PC-3 (cell line): ENCODE measurements at regions not wholly inside any gene's neighbourhood (a gene's known extent, or its start where the extent isn't known, plus 50 kb on each side); places are given as distances from the start of the nearest gene placed in this dataset.

ENCODE experiments used
- ATAC-seq: fragments of 200-7000 bp; cut with Tn5 transposase; 2 replicates; pipeline ENCODE4 v1.9.1; 2020; ENCODE audit warnings: mild to moderate bottlenecking, moderate library complexity
- BruUV-seq: library from RNA; stranded (reverse); fragments of 400-500 nt; replicated peaks from 2 replicates; lab custom pipeline; 2021; lab: Mats Ljungman, UMichigan
- CTCF ChIA-PET: fragments of 300-600 bp; sonication (Branson Sonifier 250); formaldehyde crosslinking; loops from one replicate; lab custom pipeline; 2022; ENCODE audit warnings: antibody characterized with exemption; lab: Charles Lee
- POLR2A ChIA-PET: fragments of 300-600 bp; sonication (Branson Sonifier 250); formaldehyde crosslinking; loops from one replicate; lab custom pipeline; 2022; ENCODE audit warnings: antibody characterized with exemption; ENCODE audit not compliant: unreplicated experiment; lab: Charles Lee
- DNase-seq: peaks from one replicate; pipeline ENCODE4 v3.0.0-alpha.2; 2015
- H2AFZ ChIP-seq: fragments of 300-600 bp; sonication (generic); 2 replicates; pipeline ENCODE4 v1.6.0; 2016; ENCODE audit warnings: antibody characterized with exemption, low read length
- H3F3A ChIP-seq: fragments of 300-600 bp; sonication (generic); one replicate; pipeline ENCODE4 v1.6.0; 2017; ENCODE audit warnings: antibody characterized with exemption, low read length, control low read depth, mild to moderate bottlenecking; ENCODE audit not compliant: unreplicated experiment
- H3K27ac ChIP-seq: fragments of 300-600 bp; sonication (generic); 2 replicates; pipeline ENCODE4 v1.5.1; 2016; ENCODE audit warnings: mild to moderate bottlenecking, low read length
- H3K27me3 ChIP-seq: fragments of 300-600 bp; sonication (generic); 2 replicates; pipeline ENCODE4 v1.6.1; 2016; ENCODE audit warnings: low read length, mixed read lengths
- H3K36me3 ChIP-seq: fragments of 300-600 bp; sonication (generic); 2 replicates; pipeline ENCODE4 v1.6.1; 2016; ENCODE audit warnings: low read depth, mixed run types, low read length, mixed read lengths
- H3K4me1 ChIP-seq: fragments of 300-600 bp; sonication (generic); 2 replicates; pipeline ENCODE4 v1.5.1; 2016; ENCODE audit warnings: low read length; ENCODE audit not compliant: insufficient read depth
- H3K4me2 ChIP-seq: fragments of 300-600 bp; sonication (generic); 2 replicates; pipeline ENCODE4 v1.6.0; 2016; ENCODE audit warnings: low read length
- H3K4me3 ChIP-seq: fragments of 300-600 bp; sonication (generic); 2 replicates; pipeline ENCODE4 v1.5.1; 2016; ENCODE audit warnings: mild to moderate bottlenecking, low read length, mixed read lengths
- H3K79me2 ChIP-seq: fragments of 300-600 bp; sonication (generic); 2 replicates; pipeline ENCODE4 v1.6.1; 2017; ENCODE audit warnings: low read length, mixed read lengths
- H3K9ac ChIP-seq: fragments of 300-600 bp; sonication (generic); 2 replicates; pipeline ENCODE4 v1.6.0; 2016; ENCODE audit warnings: mild to moderate bottlenecking, low read length
- H3K9me2 ChIP-seq: fragments of 300-600 bp; sonication (generic); replicated peaks from 2 replicates; pipeline ENCODE4 v1.6.1; 2016; ENCODE audit warnings: mixed run types, low read length, mixed read lengths
- H3K9me3 ChIP-seq: fragments of 300-600 bp; sonication (generic); 2 replicates; pipeline ENCODE4 v1.6.1; 2016; ENCODE audit warnings: low read length, mixed read lengths
- H4K20me1 ChIP-seq: fragments of 300-600 bp; sonication (generic); 2 replicates; pipeline ENCODE4 v1.6.1; 2016; ENCODE audit warnings: low read length, mixed read lengths
- EZH2 ChIP-seq: fragments of 300-600 bp; sonication (generic); IDR thresholded peaks from one replicate; pipeline ENCODE4 v1.6.1; 2017; ENCODE audit warnings: antibody characterized with exemption, mild to moderate bottlenecking, low read length; ENCODE audit not compliant: unreplicated experiment
- EZH2phosphoT487 ChIP-seq: fragments of 300-600 bp; sonication (generic); IDR thresholded peaks from 2 replicates; pipeline ENCODE4 v1.6.1; 2018; ENCODE audit warnings: mild to moderate bottlenecking, antibody characterized with exemption, low read length, borderline replicate concordance
- intact Hi-C: fragments of 100-400 bp; cut with micrococcal nuclease; formaldehyde crosslinking; loops from 2 replicates; pipeline ENCODE4 v1.9.0; 2023
- TF ChIP-seq, protein P1 (sequence below): fragments of 300-600 bp; sonication (generic); conservative IDR thresholded peaks from 2 replicates; pipeline ENCODE4 v1.5.1; 2017; ENCODE audit warnings: antibody characterized with exemption, low read depth, mild to moderate bottlenecking, low read length

DNA sequence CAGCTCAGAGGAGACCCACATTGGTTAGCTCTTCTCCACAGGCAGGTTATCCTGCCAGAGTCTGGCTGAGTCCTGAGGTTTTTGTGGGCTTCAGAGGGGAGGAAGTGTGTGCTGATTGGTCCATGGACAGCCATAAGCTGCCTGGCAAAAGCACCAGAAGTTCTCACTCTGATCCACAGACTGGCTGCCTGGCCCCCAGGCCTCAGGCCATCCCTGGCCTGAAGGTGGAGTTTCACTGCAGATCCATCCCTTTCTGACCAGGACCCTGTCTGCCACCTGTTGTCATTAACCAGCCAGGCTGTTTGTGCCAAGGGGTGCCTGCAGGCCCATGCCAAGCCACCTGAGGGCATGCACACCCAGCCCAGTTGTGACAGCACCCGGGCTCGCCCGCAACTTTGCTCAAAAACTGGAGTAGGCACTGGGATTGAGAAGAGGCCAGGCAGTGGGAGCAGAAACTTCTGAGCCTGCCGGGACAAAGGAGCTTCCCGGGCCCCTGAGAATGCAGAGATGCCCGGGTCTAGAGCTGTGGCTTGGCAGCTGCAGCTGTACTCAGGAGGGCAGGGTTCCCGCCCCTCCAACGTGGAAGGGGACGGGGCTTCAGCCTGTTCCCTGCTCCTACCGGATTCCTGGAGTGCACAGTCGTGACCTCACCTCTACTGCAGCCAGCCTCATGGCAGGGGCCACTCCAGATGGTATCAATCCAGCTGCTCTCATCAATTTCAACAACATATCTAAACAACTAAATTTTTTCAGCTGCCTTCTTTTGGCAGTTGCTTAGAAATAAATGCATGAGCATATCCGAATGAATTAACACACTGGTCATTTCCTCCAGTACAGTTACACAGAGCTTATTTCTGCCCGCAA lies 1277.3 kb downstream of the SLC16A7 start:
- POLR2A ChIA-PET, result no interaction called here

GRCh38 chr12:60874091-60874490 lies 1278.3 kb downstream of the SLC16A7 start:
- CTCF ChIA-PET, result no interaction called here
- H3F3A ChIP-seq, result no peaks in the 10 kb centered on the region
- H3K79me2 ChIP-seq, result no peaks in the 10 kb centered on the region
- no peak overlapping the region for H3K9ac ChIP-seq
- H3K9me2 ChIP-seq, result no peaks in the 10 kb centered on the region
- TF ChIP-seq, protein P1, sequence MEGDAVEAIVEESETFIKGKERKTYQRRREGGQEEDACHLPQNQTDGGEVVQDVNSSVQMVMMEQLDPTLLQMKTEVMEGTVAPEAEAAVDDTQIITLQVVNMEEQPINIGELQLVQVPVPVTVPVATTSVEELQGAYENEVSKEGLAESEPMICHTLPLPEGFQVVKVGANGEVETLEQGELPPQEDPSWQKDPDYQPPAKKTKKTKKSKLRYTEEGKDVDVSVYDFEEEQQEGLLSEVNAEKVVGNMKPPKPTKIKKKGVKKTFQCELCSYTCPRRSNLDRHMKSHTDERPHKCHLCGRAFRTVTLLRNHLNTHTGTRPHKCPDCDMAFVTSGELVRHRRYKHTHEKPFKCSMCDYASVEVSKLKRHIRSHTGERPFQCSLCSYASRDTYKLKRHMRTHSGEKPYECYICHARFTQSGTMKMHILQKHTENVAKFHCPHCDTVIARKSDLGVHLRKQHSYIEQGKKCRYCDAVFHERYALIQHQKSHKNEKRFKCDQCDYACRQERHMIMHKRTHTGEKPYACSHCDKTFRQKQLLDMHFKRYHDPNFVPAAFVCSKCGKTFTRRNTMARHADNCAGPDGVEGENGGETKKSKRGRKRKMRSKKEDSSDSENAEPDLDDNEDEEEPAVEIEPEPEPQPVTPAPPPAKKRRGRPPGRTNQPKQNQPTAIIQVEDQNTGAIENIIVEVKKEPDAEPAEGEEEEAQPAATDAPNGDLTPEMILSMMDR, result no peak
- TF ChIP-seq EZH2 (no peak), EZH2phosphoT487 (no peak)
- H3K9me3 ChIP-seq, result no peaks in the 10 kb centered on the region
- H3K4me1 ChIP-seq, result no peaks in the 10 kb centered on the region
- H3K27ac ChIP-seq, result no peak overlapping the region
- no peak for ATAC-seq
- H3K36me3 ChIP-seq, result no peaks in the 10 kb centered on the region
- no peak overlapping the region for H2AFZ ChIP-seq
- no peaks in the 10 kb centered on the region for H4K20me1 ChIP-seq
- DNase-seq, result no peak
- POLR2A ChIA-PET, result no interaction called here
- no peaks in the 10 kb centered on the region for H3K27me3 ChIP-seq
- BruUV-seq, result no TSS peak
- H3K4me3 ChIP-seq, result no peak overlapping the region
- no peak overlapping the region for H3K4me2 ChIP-seq
- intact Hi-C loops, result no loop called here

More for the DNA sequence above, 1277.3 kb downstream of the SLC16A7 start:
- no peaks in the 10 kb centered on the region for H3K79me2 ChIP-seq
- H3K4me3 ChIP-seq, result no peak overlapping the region
- ATAC-seq (no peak), DNase-seq (no peak)
- intact Hi-C loops, result no loop called here
- no peaks in the 10 kb centered on the region for H3K9me2 ChIP-seq
- H3K27ac ChIP-seq, result no peak overlapping the region
- no peaks in the 10 kb centered on the region for H3F3A ChIP-seq
- no peak overlapping the region for H3K9ac ChIP-seq
- no peaks in the 10 kb centered on the region for H3K27me3 ChIP-seq
- TF ChIP-seq, protein P1, result no peak
- TF ChIP-seq EZH2phosphoT487 (no peak), EZH2 (no peak)
- no peak overlapping the region for H3K4me2 ChIP-seq
- CTCF ChIA-PET, result no interaction called here
- no peak overlapping the region for H2AFZ ChIP-seq
- no TSS peak for BruUV-seq
- H3K36me3 ChIP-seq, result no peaks in the 10 kb centered on the region
- H3K4me1 ChIP-seq, result no peaks in the 10 kb centered on the region
- no peaks in the 10 kb centered on the region for H4K20me1 ChIP-seq
- no peaks in the 10 kb centered on the region for H3K9me3 ChIP-seq
